Osteoblast (primary cell): ENCODE measurements at regions not wholly inside any gene's neighbourhood (a gene's known extent, or its start where the extent isn't known, plus 50 kb on each side); places are given as distances from the start of the nearest gene placed in this dataset.

Experiments used
- DNase-seq: peaks from one replicate; pipeline ENCODE4 v3.0.0; 2011; ENCODE audit warnings: low spot score, mixed read lengths; ENCODE audit not compliant: insufficient read length; ENCODE audit errors: missing footprints
- H2AFZ ChIP-seq: 2 replicates; pipeline ENCODE4 v1.6.0; 2011; ENCODE audit warnings: mild to moderate bottlenecking, low read length
- H3K27ac ChIP-seq: 2 replicates; pipeline ENCODE4 v1.5.1; 2011; ENCODE audit warnings: mild to moderate bottlenecking, low read depth, low read length, moderate library complexity
- H3K27me3 ChIP-seq: 2 replicates; pipeline ENCODE4 v1.6.0; 2012; ENCODE audit warnings: mild to moderate bottlenecking, control low read depth, inconsistent platforms, low read length, moderate library complexity; ENCODE audit not compliant: insufficient read depth
- H3K36me3 ChIP-seq: 2 replicates; pipeline ENCODE4 v1.5.1; 2011; ENCODE audit warnings: mild to moderate bottlenecking, low read length, control low read depth, moderate library complexity; ENCODE audit not compliant: insufficient read depth
- H3K4me1 ChIP-seq: 2 replicates; pipeline ENCODE4 v1.5.1; 2011; ENCODE audit warnings: mild to moderate bottlenecking, low read length, control low read depth, moderate library complexity; ENCODE audit not compliant: insufficient read depth
- H3K4me2 ChIP-seq: 2 replicates; pipeline ENCODE4 v1.6.0; 2011; ENCODE audit warnings: mild to moderate bottlenecking, low read length; ENCODE audit not compliant: insufficient read depth
- H3K4me3 ChIP-seq: fragments of 200-600 bp; sonication (generic); 3 replicates; pipeline ENCODE4 v1.5.1; 2012; ENCODE audit warnings: mild to moderate bottlenecking, low read length, inconsistent platforms; ENCODE audit not compliant: insufficient read depth
- H3K79me2 ChIP-seq: 2 replicates; pipeline ENCODE4 v1.6.0; 2012; ENCODE audit warnings: mild to moderate bottlenecking, low read length, control low read depth, inconsistent platforms; ENCODE audit not compliant: insufficient read depth
- H3K9me3 ChIP-seq: 2 replicates; pipeline ENCODE4 v1.5.1; 2011; ENCODE audit warnings: low read depth, low read length, control low read depth
- H4K20me1 ChIP-seq: 2 replicates; pipeline ENCODE4 v1.6.0; 2012; ENCODE audit warnings: mild to moderate bottlenecking, low read length, control low read depth; ENCODE audit not compliant: insufficient read depth
- TF ChIP-seq, protein P1 (sequence below): IDR thresholded peaks from 2 replicates; pipeline ENCODE4 v1.5.1; 2011; ENCODE audit warnings: mild to moderate bottlenecking, low read depth, low read length, moderate library complexity; ENCODE audit errors: extremely low read depth

DNA sequence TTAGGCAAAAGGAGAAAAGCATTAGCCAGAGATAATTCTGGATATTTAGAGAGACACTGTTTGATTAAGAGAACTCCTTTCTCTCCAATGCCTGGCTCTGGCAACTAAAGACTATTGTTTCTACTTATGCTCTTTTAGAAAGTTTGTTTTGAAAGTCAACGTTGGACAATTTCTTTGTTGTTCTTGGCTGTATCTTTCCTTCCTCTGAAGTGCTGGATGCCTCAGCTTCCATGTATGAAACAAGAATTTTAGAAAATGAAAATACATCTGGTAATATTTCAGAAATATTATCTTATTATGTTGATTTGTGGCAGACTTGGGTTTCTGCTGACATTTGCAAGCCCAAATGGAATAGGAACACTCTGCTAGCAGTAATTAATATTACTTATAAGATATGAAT lies 382.6 kb downstream of the SNAPC1 start:
- Histone ChIP-seq H3K4me1 (no peaks in the 10 kb centered on the region), H3K4me3 (no peak overlapping the region), H3K79me2 (no peaks in the 10 kb centered on the region), H2AFZ (no peak overlapping the region), H3K27ac (no peak overlapping the region), H3K4me2 (no peak overlapping the region), H3K36me3 (no peaks in the 10 kb centered on the region), H3K9me3 (no peaks in the 10 kb centered on the region), H4K20me1 (no peaks in the 10 kb centered on the region), H3K27me3 (no peaks in the 10 kb centered on the region)
- TF ChIP-seq, protein P1, sequence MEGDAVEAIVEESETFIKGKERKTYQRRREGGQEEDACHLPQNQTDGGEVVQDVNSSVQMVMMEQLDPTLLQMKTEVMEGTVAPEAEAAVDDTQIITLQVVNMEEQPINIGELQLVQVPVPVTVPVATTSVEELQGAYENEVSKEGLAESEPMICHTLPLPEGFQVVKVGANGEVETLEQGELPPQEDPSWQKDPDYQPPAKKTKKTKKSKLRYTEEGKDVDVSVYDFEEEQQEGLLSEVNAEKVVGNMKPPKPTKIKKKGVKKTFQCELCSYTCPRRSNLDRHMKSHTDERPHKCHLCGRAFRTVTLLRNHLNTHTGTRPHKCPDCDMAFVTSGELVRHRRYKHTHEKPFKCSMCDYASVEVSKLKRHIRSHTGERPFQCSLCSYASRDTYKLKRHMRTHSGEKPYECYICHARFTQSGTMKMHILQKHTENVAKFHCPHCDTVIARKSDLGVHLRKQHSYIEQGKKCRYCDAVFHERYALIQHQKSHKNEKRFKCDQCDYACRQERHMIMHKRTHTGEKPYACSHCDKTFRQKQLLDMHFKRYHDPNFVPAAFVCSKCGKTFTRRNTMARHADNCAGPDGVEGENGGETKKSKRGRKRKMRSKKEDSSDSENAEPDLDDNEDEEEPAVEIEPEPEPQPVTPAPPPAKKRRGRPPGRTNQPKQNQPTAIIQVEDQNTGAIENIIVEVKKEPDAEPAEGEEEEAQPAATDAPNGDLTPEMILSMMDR: no peak
- DNase-seq: no peak

- Histone ChIP-seq H3K4me3 (no peak overlapping the region), H4K20me1 (no peaks in the 10 kb centered on the region), H3K4me1 (no peaks in the 10 kb centered on the region), H3K27me3 (no peaks in the 10 kb centered on the region), H3K4me2 (no peak overlapping the region), H2AFZ (no peak overlapping the region), H3K36me3 (no peaks in the 10 kb centered on the region), H3K9me3 (no peaks in the 10 kb centered on the region), H3K27ac (no peak overlapping the region), H3K79me2 (no peaks in the 10 kb centered on the region)
- DNase-seq: no peak
- TF ChIP-seq, protein P1: no peak
Measured at GRCh38 chr14:62146030-62146429, 383.8 kb downstream of the SNAPC1 start.

DNA sequence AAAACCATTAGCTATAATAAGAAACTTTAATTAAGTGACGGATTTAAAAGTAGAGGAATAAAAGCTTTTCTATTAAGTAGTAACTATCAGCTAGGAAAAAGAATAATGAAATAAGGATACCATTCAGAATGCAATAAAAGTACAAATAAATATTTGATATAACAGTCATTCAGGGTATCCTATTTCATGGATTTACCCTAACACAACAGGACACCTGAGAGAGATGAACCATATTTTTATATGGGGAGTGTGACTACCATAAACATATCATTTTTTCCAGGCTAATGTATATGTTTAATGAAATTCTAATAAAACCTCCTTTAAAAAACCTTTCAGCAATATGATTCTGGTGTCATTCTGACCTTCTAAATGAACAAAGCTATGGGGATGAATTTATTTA lies 393.8 kb downstream of the SNAPC1 start:
- H3K4me2 ChIP-seq: no peak overlapping the region
- DNase-seq: no peak
- no peak overlapping the region for H3K4me3 ChIP-seq
- H3K27me3 ChIP-seq: peaks cover 4% of the 10 kb centered on the region
- H2AFZ ChIP-seq: no peak overlapping the region
- TF ChIP-seq, protein P1: no peak
- H3K9me3 ChIP-seq: no peaks in the 10 kb centered on the region
- no peak overlapping the region for H3K27ac ChIP-seq
- H3K4me1 ChIP-seq: no peaks in the 10 kb centered on the region
- H3K79me2 ChIP-seq: no peaks in the 10 kb centered on the region
- H4K20me1 ChIP-seq: no peaks in the 10 kb centered on the region
- H3K36me3 ChIP-seq: no peaks in the 10 kb centered on the region

DNA sequence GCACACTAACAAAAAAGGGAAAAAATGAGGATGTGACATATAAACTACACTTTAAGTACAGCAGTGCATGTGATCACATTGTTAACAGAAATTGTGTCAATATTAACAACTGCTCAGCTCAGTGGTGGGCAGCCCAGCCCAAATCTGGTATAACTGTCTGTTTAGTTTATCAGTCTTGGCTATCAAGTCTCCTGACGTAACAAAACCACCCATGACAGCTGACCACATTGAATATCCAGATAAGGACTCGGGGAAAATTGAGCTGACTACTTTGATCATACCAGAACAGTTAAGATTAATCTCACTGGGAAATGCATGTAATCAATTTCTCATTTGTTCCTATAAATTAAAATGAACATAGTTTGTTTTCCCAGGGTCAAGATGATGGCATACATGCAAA lies 396.6 kb downstream of the SNAPC1 start:
- Histone ChIP-seq H3K4me3 (no peak overlapping the region), H2AFZ (no peak overlapping the region), H4K20me1 (no peaks in the 10 kb centered on the region), H3K79me2 (no peaks in the 10 kb centered on the region), H3K36me3 (no peaks in the 10 kb centered on the region), H3K4me2 (no peak overlapping the region), H3K9me3 (no peaks in the 10 kb centered on the region), H3K27ac (no peak overlapping the region), H3K4me1 (no peaks in the 10 kb centered on the region), H3K27me3 (no peaks in the 10 kb centered on the region)
- TF ChIP-seq, protein P1: no peak
- DNase-seq: no peak
